22Rv1 (cell line): ENCODE measurements at regions not wholly inside any gene's neighbourhood (a gene's known extent, or its start where the extent isn't known, plus 50 kb on each side); places are given as distances from the start of the nearest gene placed in this dataset.

Experiments
- CTCF ChIP-seq: fragments of 450-650 bp; IDR thresholded peaks from 2 replicates; pipeline ENCODE4 v1.5.1; 2017; ENCODE audit warnings: mild to moderate bottlenecking
- ZFX ChIP-seq: fragments of 450-650 bp; IDR thresholded peaks from 2 replicates; pipeline ENCODE4 v1.6.1; 2017; ENCODE audit warnings: antibody characterized with exemption, borderline replicate concordance

GRCh38 chr10:65660006-65660405 is 1265.8 kb upstream of the LRRTM3 start:
- no peak for TF ChIP-seq CTCF
- no peak for TF ChIP-seq ZFX
